RCC 7860 (cell line): ENCODE measurements at regions not wholly inside any gene's neighbourhood (a gene's known extent, or its start where the extent isn't known, plus 50 kb on each side); places are given as distances from the start of the nearest gene placed in this dataset.
"Not testable (repeated sequence)": the region's sequence is repeated elsewhere in the genome, so short reads cannot be mapped to it uniquely, and the experiment has no call there.

Experiments
- DNase-seq: peaks from one replicate; pipeline ENCODE4 v3.0.0-alpha.2; 2015; ENCODE audit warnings: low spot score
- FAIRE-seq: peaks from 2 replicates; lab custom pipeline; 2012; peaks lifted over from hg19 to GRCh38; lab: Jason Lieb, UNC

- FAIRE-seq (no peak), DNase-seq (no peak)
Measured at GRCh38 chr17:63286254-63286653, 159.9 kb downstream of the CYB561 start.

- not testable (repeated sequence) for DNase-seq, FAIRE-seq
Measured at GRCh38 chr17:63287006-63287405, 159.1 kb downstream of the CYB561 start.

GRCh38 chr17:63289931-63290330, 156.2 kb downstream of the CYB561 start:
- DNase-seq = no peak
- no peak for FAIRE-seq

GRCh38 chr17:63290351-63290750, 155.8 kb downstream of the CYB561 start:
- DNase-seq (no peak), FAIRE-seq (no peak)

GRCh38 chr17:63290784-63291183, 155.3 kb downstream of the CYB561 start:
- FAIRE-seq (no peak), DNase-seq (no peak)

DNA sequence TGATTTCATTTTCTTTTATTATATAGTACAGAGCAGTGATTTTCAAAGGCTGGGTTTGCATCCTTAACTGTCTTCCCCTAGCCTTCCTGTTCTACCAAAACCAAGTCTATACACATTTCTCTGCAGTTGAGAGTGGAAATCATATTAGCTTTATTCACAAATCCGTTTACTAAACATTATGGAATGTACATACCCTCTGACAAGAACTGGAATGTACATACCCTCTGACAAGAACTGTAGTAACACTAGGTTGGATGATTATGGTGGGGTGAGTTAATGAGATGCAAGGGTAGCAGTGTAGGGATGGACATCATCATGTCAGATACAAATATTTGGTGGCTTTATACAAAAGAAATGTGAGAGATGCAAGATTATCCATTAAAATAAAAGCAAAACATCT, 154.8 kb downstream of the CYB561 start:
- FAIRE-seq (no peak), DNase-seq (no peak)

DNA sequence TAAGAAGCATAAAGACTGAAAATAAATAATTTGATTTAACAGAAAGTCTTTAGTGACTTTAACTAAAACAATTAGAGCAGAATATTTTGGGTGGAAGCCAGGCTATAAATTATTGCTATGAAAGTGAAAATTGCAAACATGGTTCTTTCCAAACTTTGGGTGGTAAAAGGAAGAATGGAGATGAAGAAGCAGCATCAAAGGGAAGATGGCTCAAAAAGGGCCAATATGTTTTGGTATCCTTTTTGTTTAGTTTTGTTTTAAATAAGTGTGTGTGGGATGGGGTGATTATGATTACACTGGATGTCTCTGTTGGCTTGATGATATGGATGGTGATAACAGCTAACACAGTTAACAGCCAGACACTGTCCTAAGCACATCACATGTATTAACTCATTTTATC, 153.7 kb downstream of the CYB561 start:
- FAIRE-seq (no peak), DNase-seq (no peak)

GRCh38 chr17:63293323-63294075, 152.6 kb downstream of the CYB561 start:
- DNase-seq (no peak), FAIRE-seq (no peak)

- FAIRE-seq = no peak
- DNase-seq = no peak
Measured at GRCh38 chr17:63294776-63295175, 151.3 kb downstream of the CYB561 start.

DNA sequence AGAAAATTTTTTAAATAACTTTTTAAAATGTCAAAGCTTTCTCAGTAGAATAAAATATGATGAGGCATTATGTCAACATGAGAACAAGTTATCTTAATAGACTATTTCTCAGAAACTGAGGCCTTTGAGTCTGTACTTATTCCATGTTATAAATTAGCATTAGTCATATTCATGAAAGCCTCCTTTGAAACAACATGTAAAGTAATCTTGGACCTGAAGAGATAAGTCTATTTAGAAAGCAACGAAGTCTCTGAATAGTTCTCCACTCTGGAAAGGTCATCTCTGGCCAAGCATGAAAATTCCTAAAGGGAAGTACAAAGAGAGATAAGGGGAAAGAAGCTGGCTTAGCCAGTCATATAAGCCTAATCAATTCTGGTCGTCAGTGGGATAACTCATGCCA, 150.8 kb downstream of the CYB561 start:
- DNase-seq (peak; percentile 26), FAIRE-seq (no peak)

- no peak for DNase-seq
- no peak for FAIRE-seq
Measured at GRCh38 chr17:63295839-63296590, 150.1 kb downstream of the CYB561 start.

GRCh38 chr17:63298916-63299315, 147.2 kb downstream of the CYB561 start:
- FAIRE-seq, DNase-seq: not testable (repeated sequence)

DNA sequence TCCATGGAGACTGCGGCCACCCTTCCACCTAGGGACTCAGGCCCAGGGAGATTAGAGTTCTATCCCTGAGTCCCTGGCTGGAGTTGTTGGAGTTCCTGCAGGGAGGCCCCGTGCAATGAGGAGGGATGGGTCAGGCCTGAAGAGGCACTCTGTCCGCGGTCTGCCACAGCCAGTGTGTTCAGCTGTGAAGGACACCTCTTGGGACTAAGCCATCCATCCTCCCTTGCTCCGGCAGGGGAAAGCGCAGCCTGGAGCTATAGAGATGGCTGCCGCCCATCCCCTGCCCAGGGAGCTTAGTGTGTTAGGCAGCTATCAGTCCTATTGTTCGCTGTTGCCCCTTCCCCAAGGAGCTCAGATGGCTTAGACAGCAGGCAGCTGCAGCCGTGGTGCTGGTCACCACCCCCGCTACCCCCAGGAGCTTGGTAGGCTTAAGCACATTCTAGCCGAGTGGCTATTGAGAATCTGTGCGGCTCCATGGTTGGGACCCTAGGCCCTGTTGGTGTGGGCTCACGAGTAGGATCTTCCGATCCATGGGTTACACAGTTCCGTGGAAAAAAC, 141.3 kb downstream of the CYB561 start:
- no peak for FAIRE-seq
- DNase-seq = no peak

DNA sequence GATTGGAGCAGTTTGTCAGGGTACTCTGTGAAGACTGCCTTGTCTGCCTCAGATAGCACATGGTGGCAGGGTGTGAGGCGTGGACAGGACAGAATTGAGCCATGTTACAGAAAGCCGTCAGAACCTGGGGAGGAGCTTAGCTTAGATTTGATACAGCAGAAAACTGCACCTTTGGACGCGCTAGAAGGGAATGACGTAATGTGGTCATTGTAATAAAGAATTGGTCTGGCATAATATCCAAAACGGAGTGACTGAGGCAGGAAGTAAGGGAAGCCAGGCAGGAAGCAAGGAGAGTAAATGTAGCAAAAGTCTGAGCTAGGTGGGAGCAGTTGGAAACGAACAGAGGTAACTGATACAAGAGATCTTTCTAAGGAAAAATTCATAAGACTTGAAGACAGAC, 140.2 kb downstream of the CYB561 start:
- DNase-seq (no peak), FAIRE-seq (no peak)

- DNase-seq = no peak
Measured at GRCh38 chr17:63306855-63307254, 139.3 kb downstream of the CYB561 start.

GRCh38 chr17:63308272-63308671, 137.8 kb downstream of the CYB561 start:
- FAIRE-seq = no peak
- no peak for DNase-seq

More at GRCh38 chr17:63306855-63307254, 139.3 kb downstream of the CYB561 start:
- no peak for FAIRE-seq

DNA sequence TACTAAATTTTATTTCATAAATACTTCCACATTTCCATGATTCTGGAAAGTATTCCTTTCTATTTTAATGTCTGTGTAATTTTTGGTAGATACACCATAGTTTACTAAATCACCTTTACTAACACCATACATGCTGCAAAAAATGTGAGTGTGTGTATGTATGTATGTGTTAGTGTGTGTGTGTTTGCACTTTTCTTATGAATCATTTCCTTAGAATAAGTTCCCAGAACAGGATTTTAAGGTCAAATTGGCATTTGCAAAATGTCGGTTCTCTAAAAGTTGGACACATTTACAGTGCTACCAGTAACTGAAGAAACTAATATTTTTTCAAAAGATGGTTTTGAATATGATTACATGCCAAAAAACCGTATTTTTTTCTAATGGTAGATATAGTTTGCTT, 137.1 kb downstream of the CYB561 start:
- no peak for FAIRE-seq
- no peak for DNase-seq

GRCh38 chr17:63311416-63311937, 134.6 kb downstream of the CYB561 start:
- FAIRE-seq (no peak), DNase-seq (no peak)

GRCh38 chr17:63314761-63315160, 131.3 kb downstream of the CYB561 start:
- FAIRE-seq (no peak), DNase-seq (no peak)

DNA sequence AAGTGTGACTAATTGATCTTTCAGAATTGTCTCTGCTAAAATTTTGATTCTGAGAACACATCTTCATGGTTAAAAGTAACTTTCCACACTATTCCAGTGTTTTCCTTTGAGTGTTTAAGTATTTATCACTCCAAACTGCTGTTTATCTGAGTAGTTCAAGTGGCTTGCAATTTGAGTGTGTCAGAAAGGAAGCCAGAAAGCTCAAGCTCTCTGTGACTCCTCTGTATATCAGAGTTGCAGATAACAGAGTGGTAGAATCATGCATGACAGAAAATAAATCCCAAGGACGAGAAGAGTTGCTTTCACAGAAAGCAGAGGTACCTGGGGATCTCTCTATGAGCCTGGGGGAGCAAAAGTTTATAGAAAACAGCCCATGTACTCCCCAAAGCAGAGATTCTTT, 130.0 kb downstream of the CYB561 start:
- no peak for DNase-seq
- FAIRE-seq = no peak

DNA sequence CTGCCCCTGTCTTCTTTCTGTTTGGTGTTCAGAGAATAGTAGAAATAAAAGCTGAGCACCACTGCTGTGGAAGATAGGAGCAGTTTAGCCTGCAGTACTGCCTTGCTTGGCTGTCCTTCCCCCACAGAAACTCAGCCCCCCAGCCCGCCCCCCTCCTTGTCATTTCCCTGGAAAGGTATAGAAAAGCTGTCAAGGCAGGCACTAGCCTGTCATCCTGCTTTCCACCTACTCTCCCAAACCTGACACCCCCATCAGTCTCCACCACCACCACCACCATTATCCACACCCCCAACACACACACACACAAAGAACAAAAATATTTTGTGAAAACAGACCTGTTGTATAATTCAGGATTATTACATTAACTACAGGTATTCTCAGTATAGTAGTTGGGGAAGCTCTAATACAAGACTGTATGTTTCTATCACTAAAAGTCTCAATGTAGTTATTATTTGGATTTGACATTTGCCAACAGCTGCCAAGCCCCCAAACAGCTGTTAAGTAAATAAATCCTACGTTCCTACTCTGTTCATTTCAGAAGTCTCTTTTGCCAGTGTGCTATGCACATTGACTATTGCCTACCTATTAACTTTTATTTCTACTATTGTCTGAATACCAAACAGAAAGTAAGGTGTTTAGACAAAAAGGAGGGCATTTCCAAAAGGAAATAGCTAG, 128.8 kb downstream of the CYB561 start:
- no peak for FAIRE-seq
- DNase-seq = no peak
